PC-9 (cell line): ENCODE measurements at regions not wholly inside any gene's neighbourhood (a gene's known extent, or its start where the extent isn't known, plus 50 kb on each side); places are given as distances from the start of the nearest gene placed in this dataset.

Experiments
- EZH2 ChIP-seq: fragments of 200-600 bp; sonication (generic); IDR thresholded peaks from 2 replicates; pipeline ENCODE4 v1.8.0; 2017; ENCODE audit warnings: antibody characterized with exemption, low read depth
- TF ChIP-seq, protein P1 (sequence below): fragments of 200-600 bp; sonication (generic); conservative IDR thresholded peaks from 2 replicates; pipeline ENCODE4 v1.6.1; 2017; ENCODE audit warnings: mixed run types, antibody characterized with exemption, mild to moderate bottlenecking, moderate library complexity

DNA sequence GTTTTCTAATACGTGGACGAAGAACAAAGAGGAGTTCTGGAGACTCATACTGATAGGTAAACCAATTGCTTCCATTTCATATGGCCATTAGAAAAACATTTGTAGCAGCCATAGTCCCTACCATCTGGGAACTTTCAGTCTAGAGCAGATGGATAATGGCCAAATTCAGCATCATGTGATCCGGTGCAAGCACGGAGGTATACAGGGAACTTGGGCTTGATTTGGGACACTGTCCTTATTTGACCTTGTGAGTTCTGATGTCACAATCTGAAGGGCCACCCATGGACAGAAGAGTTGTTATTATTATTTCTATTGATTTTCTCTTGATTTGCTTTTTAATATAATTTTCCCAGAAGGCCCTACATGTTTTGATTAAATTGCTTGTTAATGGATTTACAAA lies 154.6 kb upstream of the ZNF267 start:
- TF ChIP-seq, protein P1, sequence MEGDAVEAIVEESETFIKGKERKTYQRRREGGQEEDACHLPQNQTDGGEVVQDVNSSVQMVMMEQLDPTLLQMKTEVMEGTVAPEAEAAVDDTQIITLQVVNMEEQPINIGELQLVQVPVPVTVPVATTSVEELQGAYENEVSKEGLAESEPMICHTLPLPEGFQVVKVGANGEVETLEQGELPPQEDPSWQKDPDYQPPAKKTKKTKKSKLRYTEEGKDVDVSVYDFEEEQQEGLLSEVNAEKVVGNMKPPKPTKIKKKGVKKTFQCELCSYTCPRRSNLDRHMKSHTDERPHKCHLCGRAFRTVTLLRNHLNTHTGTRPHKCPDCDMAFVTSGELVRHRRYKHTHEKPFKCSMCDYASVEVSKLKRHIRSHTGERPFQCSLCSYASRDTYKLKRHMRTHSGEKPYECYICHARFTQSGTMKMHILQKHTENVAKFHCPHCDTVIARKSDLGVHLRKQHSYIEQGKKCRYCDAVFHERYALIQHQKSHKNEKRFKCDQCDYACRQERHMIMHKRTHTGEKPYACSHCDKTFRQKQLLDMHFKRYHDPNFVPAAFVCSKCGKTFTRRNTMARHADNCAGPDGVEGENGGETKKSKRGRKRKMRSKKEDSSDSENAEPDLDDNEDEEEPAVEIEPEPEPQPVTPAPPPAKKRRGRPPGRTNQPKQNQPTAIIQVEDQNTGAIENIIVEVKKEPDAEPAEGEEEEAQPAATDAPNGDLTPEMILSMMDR: no peak
- TF ChIP-seq EZH2: no peak
